ENCODE measurements at regions not wholly inside any gene's neighbourhood (a gene's known extent, or its start where the extent isn't known, plus 50 kb on each side); places are given as distances from the start of the nearest gene placed in this dataset.

DNA sequence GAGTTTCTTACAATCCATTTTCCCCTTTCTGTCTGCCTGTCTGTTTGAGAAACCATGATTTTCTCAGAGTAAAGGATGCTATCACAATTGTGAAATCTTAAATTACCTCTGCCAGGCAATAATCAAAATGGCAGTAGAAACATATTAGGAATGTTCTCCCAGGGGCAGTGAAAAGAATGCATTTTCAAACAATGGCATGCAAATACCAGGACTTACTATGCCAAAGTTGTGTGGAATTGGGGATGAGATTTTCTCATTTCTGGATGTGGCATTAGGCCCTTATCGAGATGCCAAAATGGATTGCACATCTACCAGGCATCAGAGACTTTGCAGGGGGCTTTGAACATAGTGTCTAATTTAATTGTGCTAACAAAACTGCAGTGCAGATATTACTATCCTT is 821.4 kb downstream of the RNF144A start:
- no peaks in the 10 kb centered on the region for H3K27me3 ChIP-seq (ENCODE audit: control insufficient read depth in 2 of 2, insufficient read depth in 2 of 2, low read length in 2 of 2)
- H3K27ac ChIP-seq (ENCODE audit: low read depth in 2 of 2, low read length in 2 of 2): no peak overlapping the region
- H3K9ac ChIP-seq (ENCODE audit: low read depth in 1 of 2, low read length in 2 of 2): no peak overlapping the region
- no peaks in the 10 kb centered on the region for H3K36me3 ChIP-seq (ENCODE audit: control insufficient read depth in 2 of 2, insufficient read depth in 2 of 2, low read length in 2 of 2)
- no peaks in the 10 kb centered on the region for H3K4me1 ChIP-seq (ENCODE audit: control insufficient read depth in 2 of 2, insufficient read depth in 2 of 2, low read length in 2 of 2)
- H3K9me3 ChIP-seq (ENCODE audit: control insufficient read depth in 2 of 2, low read length in 2 of 2): no peaks in the 10 kb centered on the region
- H3K4me3 ChIP-seq (ENCODE audit: low read length in 2 of 2): no peak overlapping the region

DNA sequence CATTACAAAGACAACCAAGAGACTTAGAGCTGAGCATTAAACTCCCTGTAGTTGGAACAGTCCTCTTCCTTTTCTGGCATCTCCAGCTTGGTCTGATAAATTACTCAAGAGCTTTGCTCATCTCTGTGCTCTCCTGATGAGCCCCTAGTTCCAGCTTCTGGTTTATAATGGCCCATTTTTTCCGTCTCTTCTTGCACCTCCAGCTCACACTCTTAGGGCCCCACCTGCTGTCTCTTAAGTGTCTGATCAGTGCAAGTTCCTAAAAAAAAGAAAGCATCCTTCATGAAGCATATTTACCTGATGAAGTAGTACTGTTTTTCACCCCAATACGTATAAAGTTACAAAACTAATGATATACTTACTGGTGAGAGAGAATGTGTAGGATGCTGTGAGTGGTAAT is 822.9 kb downstream of the RNF144A start:
- H3K27me3 ChIP-seq (ENCODE audit: control insufficient read depth in 2 of 2, insufficient read depth in 2 of 2, low read length in 2 of 2): no peaks in the 10 kb centered on the region
- no peak overlapping the region for H3K4me3 ChIP-seq (ENCODE audit: low read length in 2 of 2)
- H3K4me1 ChIP-seq (ENCODE audit: control insufficient read depth in 2 of 2, insufficient read depth in 2 of 2, low read length in 2 of 2): no peaks in the 10 kb centered on the region
- H3K9me3 ChIP-seq (ENCODE audit: control insufficient read depth in 2 of 2, low read length in 2 of 2): no peaks in the 10 kb centered on the region
- no peaks in the 10 kb centered on the region for H3K36me3 ChIP-seq (ENCODE audit: control insufficient read depth in 2 of 2, insufficient read depth in 2 of 2, low read length in 2 of 2)
- H3K27ac ChIP-seq (ENCODE audit: low read depth in 2 of 2, low read length in 2 of 2): no peak overlapping the region
- H3K9ac ChIP-seq (ENCODE audit: low read depth in 1 of 2, low read length in 2 of 2): no peak overlapping the region

DNA sequence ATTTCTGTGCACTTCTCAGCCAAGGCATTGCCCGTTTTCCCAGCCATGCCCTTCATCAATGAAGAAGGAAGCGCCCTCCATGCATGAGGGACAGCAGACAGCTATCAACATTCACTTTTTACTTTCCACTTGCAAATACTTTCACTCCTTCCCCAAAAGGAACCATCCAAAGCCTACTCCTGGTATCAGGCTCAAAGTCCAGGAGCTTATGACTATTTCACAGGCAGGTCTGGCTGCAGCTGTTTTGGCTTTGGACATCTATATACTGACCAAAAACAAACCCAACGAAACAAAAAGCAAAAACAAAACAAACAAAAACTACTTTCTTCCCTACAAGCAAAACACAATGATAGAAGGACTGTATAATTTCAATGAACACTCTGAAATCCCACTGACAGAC is 825.1 kb downstream of the RNF144A start:
- Histone ChIP-seq H3K4me3 (ENCODE audit: low read length in 2 of 2) (no peak overlapping the region), H3K27ac (ENCODE audit: low read depth in 2 of 2, low read length in 2 of 2) (no peak overlapping the region), H3K36me3 (ENCODE audit: control insufficient read depth in 2 of 2, insufficient read depth in 2 of 2, low read length in 2 of 2) (no peaks in the 10 kb centered on the region), H3K9me3 (ENCODE audit: control insufficient read depth in 2 of 2, low read length in 2 of 2) (no peaks in the 10 kb centered on the region), H3K4me1 (ENCODE audit: control insufficient read depth in 2 of 2, insufficient read depth in 2 of 2, low read length in 2 of 2) (no peaks in the 10 kb centered on the region), H3K27me3 (ENCODE audit: control insufficient read depth in 2 of 2, insufficient read depth in 2 of 2, low read length in 2 of 2) (no peaks in the 10 kb centered on the region), H3K9ac (ENCODE audit: low read depth in 1 of 2, low read length in 2 of 2) (no peak overlapping the region)

DNA sequence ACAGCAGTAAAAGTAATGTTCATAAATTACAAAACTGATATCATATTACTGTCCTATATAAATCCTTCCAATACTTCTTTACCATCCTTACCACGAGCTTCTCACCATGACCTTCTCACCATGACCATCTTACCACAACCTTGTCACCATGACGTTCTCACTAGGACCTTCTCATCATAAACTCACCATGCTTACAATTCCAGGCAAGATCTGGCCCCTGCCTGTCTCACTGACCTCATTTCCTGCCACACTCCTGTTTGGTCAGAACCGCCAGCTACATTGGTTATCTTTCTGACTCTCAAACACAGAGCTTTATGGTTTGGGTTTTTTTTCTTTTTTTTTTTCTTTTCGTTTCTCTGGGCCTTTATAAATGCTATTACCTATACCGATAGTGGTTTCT is 827.6 kb downstream of the RNF144A start:
- H3K4me1 ChIP-seq (ENCODE audit: control insufficient read depth in 2 of 2, insufficient read depth in 2 of 2, low read length in 2 of 2): no peaks in the 10 kb centered on the region
- no peaks in the 10 kb centered on the region for H3K36me3 ChIP-seq (ENCODE audit: control insufficient read depth in 2 of 2, insufficient read depth in 2 of 2, low read length in 2 of 2)
- H3K9me3 ChIP-seq (ENCODE audit: control insufficient read depth in 2 of 2, low read length in 2 of 2): no peaks in the 10 kb centered on the region
- H3K27me3 ChIP-seq (ENCODE audit: control insufficient read depth in 2 of 2, insufficient read depth in 2 of 2, low read length in 2 of 2): no peaks in the 10 kb centered on the region
- no peak overlapping the region for H3K4me3 ChIP-seq (ENCODE audit: low read length in 2 of 2)
- no peak overlapping the region for H3K27ac ChIP-seq (ENCODE audit: low read depth in 2 of 2, low read length in 2 of 2)
- H3K9ac ChIP-seq (ENCODE audit: low read depth in 1 of 2, low read length in 2 of 2): no peak overlapping the region

DNA sequence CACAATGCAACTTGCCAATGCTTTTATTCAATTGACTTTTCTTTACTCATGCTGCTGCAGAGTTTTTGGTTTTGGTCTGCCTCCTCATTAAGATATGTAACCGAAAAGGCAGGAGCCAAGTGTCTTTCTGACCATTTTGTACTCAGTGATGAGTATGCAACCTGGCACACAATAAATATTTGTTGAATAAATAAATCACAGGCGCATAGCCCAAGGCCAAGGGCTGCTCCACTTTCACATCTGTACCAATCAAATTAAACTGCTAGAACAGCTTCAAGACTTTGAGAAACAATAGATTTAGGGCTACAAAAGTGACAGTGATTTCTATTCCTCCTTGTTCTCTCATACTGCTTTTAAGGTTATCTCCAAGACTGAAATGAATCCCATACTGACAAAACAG is 828.2 kb downstream of the RNF144A start:
- Histone ChIP-seq H3K27ac (ENCODE audit: low read depth in 2 of 2, low read length in 2 of 2) (no peak overlapping the region), H3K36me3 (ENCODE audit: control insufficient read depth in 2 of 2, insufficient read depth in 2 of 2, low read length in 2 of 2) (no peaks in the 10 kb centered on the region), H3K4me3 (ENCODE audit: low read length in 2 of 2) (no peak overlapping the region), H3K9me3 (ENCODE audit: control insufficient read depth in 2 of 2, low read length in 2 of 2) (no peaks in the 10 kb centered on the region), H3K4me1 (ENCODE audit: control insufficient read depth in 2 of 2, insufficient read depth in 2 of 2, low read length in 2 of 2) (no peaks in the 10 kb centered on the region), H3K27me3 (ENCODE audit: control insufficient read depth in 2 of 2, insufficient read depth in 2 of 2, low read length in 2 of 2) (no peaks in the 10 kb centered on the region), H3K9ac (ENCODE audit: low read depth in 1 of 2, low read length in 2 of 2) (no peak overlapping the region)

DNA sequence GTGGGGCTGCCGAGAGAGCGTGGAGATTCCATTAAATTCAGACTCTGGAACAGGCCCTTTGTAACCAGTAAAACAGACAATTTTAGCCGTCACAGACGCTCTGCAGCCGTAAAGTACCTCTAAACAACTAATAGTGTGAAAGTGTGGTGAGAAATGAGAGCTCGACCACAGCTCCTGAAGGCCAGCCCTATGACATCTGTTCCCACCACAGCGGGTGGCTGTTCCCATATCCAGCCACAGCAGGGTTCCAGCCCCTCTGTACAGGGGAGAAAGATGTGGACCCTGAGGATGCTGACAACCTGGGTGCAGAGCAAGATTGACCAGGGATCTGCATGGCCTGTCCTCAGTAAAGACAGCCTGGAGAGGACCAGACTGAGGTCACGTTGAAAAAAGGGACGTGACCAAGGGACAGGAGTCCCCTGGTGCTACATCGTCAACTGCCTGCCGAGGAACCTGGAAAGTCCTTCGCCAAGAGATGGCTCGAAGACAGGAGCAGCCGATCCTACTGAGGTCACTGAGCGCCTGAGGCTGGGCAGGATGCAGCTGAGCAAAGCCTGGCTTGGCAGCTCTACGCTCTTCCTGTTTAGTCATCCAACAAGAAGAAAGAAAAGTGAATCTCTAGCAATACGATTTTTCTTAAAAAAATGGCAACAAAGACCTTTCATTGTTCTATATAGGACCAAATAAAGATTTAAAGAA is 831.7 kb downstream of the RNF144A start:
- Histone ChIP-seq H3K4me3 (ENCODE audit: low read length in 2 of 2) (no peak overlapping the region), H3K9me3 (ENCODE audit: control insufficient read depth in 2 of 2, low read length in 2 of 2) (peaks cover 0 to 1% of the 10 kb centered on the region in 2 donors), H3K4me1 (ENCODE audit: control insufficient read depth in 2 of 2, insufficient read depth in 2 of 2, low read length in 2 of 2) (no peaks in the 10 kb centered on the region), H3K36me3 (ENCODE audit: control insufficient read depth in 2 of 2, insufficient read depth in 2 of 2, low read length in 2 of 2) (no peaks in the 10 kb centered on the region), H3K9ac (ENCODE audit: low read depth in 1 of 2, low read length in 2 of 2) (no peak overlapping the region), H3K27me3 (ENCODE audit: control insufficient read depth in 2 of 2, insufficient read depth in 2 of 2, low read length in 2 of 2) (no peaks in the 10 kb centered on the region), H3K27ac (ENCODE audit: low read depth in 2 of 2, low read length in 2 of 2) (no peak overlapping the region)

DNA sequence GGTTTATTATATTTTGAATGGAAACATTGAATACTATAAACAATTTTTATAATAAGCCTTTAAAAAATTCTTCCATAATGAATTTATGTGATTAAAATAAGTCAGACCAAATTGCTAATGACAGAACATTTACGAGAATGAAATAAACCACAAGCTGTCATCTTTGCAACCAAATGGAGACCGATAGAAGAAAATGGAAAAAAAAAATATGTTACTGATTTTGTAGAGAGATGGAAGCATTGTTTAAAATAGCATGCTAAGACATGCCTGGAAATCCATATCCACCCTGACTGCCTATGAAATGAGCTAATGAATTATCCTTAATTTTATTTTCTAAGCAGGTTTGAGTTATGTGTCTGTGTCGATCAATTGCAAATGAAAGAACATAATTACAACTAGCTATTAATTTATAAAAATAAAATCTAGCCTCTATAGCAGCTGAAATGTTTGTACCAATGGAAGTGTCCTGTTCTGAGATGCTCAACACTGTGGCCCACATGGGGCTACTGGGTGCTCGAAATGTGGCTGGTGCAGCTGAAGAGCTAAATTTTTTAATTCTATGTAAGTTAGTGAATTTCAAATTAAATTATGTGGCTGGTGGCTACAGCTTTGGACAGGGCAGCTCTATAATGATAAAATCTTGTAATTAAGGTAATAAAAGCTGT is 832.8 kb downstream of the RNF144A start:
- no peaks in the 10 kb centered on the region for H3K36me3 ChIP-seq (ENCODE audit: control insufficient read depth in 2 of 2, insufficient read depth in 2 of 2, low read length in 2 of 2)
- H3K9ac ChIP-seq (ENCODE audit: low read depth in 1 of 2, low read length in 2 of 2): no peak overlapping the region
- H3K27ac ChIP-seq (ENCODE audit: low read depth in 2 of 2, low read length in 2 of 2): no peak overlapping the region
- no peaks in the 10 kb centered on the region for H3K4me1 ChIP-seq (ENCODE audit: control insufficient read depth in 2 of 2, insufficient read depth in 2 of 2, low read length in 2 of 2)
- H3K27me3 ChIP-seq (ENCODE audit: control insufficient read depth in 2 of 2, insufficient read depth in 2 of 2, low read length in 2 of 2): no peaks in the 10 kb centered on the region
- H3K4me3 ChIP-seq (ENCODE audit: low read length in 2 of 2): no peak overlapping the region
- peaks cover 0 to 5% of the 10 kb centered on the region in 2 donors for H3K9me3 ChIP-seq (ENCODE audit: control insufficient read depth in 2 of 2, low read length in 2 of 2)

DNA sequence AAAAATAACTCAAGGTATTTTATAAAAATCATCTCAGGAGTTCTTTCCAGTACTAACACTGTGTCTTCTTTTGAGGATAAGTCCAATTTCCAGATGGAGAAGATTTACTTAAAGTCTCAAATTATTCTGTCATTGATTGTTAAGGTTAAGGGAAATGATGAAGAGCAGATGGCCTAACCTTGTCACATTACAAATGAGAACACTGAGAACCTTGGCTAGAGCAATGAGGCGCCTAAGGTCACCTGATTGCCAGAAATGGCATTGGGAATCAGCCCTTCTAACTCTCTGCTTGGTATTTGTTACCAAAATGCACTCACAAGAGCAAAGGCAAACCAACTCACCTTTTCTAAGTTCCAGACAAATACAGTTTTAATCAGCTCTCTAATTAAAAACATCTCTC is 835.1 kb downstream of the RNF144A start:
- no peak overlapping the region for H3K27ac ChIP-seq (ENCODE audit: low read depth in 2 of 2, low read length in 2 of 2)
- H3K9ac ChIP-seq (ENCODE audit: low read depth in 1 of 2, low read length in 2 of 2): no peak overlapping the region
- H3K9me3 ChIP-seq (ENCODE audit: control insufficient read depth in 2 of 2, low read length in 2 of 2): peaks cover 0 to 5% of the 10 kb centered on the region in 2 donors
- no peaks in the 10 kb centered on the region for H3K4me1 ChIP-seq (ENCODE audit: control insufficient read depth in 2 of 2, insufficient read depth in 2 of 2, low read length in 2 of 2)
- H3K27me3 ChIP-seq (ENCODE audit: control insufficient read depth in 2 of 2, insufficient read depth in 2 of 2, low read length in 2 of 2): no peaks in the 10 kb centered on the region
- no peaks in the 10 kb centered on the region for H3K36me3 ChIP-seq (ENCODE audit: control insufficient read depth in 2 of 2, insufficient read depth in 2 of 2, low read length in 2 of 2)
- H3K4me3 ChIP-seq (ENCODE audit: low read length in 2 of 2): no peak overlapping the region

DNA sequence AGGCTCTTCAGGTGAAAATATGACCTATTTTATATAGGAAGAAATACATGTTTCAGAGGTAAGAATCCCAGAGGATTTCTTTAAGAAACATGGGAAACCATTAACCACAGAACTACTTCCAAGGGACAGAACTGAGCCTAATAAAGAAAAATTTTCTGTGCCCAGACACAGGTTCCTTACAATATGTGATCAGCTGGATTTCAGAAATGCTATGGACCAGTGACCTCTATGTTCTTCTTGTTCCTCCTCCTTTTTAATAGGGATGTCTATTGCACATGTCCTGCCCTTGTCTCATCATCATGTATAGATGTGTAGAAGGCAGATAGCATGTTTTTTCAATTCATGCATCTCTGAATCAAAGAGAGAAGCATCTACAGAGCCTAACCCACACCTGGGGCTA is 836.6 kb downstream of the RNF144A start:
- Histone ChIP-seq H3K4me1 (ENCODE audit: control insufficient read depth in 2 of 2, insufficient read depth in 2 of 2, low read length in 2 of 2) (no peaks in the 10 kb centered on the region), H3K9me3 (ENCODE audit: control insufficient read depth in 2 of 2, low read length in 2 of 2) (peaks cover 0 to 5% of the 10 kb centered on the region in 2 donors), H3K36me3 (ENCODE audit: control insufficient read depth in 2 of 2, insufficient read depth in 2 of 2, low read length in 2 of 2) (no peaks in the 10 kb centered on the region), H3K27ac (ENCODE audit: low read depth in 2 of 2, low read length in 2 of 2) (no peak overlapping the region), H3K9ac (ENCODE audit: low read depth in 1 of 2, low read length in 2 of 2) (no peak overlapping the region), H3K27me3 (ENCODE audit: control insufficient read depth in 2 of 2, insufficient read depth in 2 of 2, low read length in 2 of 2) (no peaks in the 10 kb centered on the region), H3K4me3 (ENCODE audit: low read length in 2 of 2) (no peak overlapping the region)

DNA sequence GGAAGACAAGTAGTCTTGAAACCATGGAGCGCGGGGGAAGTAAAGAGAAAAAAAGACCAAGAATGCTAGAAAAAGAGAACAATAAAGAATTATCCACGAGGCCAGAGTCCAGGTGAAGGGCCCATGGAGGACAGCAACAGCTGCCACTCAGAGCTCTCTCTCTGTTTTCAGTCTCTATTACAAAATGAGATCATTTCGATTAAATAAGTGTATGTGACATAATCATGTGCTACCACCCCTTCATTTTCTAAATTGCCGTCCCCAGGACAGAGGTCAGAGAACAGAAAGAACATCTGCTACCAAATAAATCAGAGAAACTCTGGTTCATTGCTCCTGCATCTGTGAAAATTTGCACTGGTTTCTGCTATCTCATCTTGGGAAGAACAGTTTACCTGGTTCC is 838.7 kb downstream of the RNF144A start:
- Histone ChIP-seq H3K36me3 (ENCODE audit: control insufficient read depth in 2 of 2, insufficient read depth in 2 of 2, low read length in 2 of 2) (no peaks in the 10 kb centered on the region), H3K27ac (ENCODE audit: low read depth in 2 of 2, low read length in 2 of 2) (no peak overlapping the region), H3K4me1 (ENCODE audit: control insufficient read depth in 2 of 2, insufficient read depth in 2 of 2, low read length in 2 of 2) (no peaks in the 10 kb centered on the region), H3K27me3 (ENCODE audit: control insufficient read depth in 2 of 2, insufficient read depth in 2 of 2, low read length in 2 of 2) (no peaks in the 10 kb centered on the region), H3K9ac (ENCODE audit: low read depth in 1 of 2, low read length in 2 of 2) (no peak overlapping the region), H3K4me3 (ENCODE audit: low read length in 2 of 2) (no peak overlapping the region), H3K9me3 (ENCODE audit: control insufficient read depth in 2 of 2, low read length in 2 of 2) (peaks cover 0 to 5% of the 10 kb centered on the region in 2 donors)
